Activated T-cell treated with anti-CD3 and anti-CD28 coated beads for 24 hours (primary cell): ENCODE measurements at regions not wholly inside any gene's neighbourhood (a gene's known extent, or its start where the extent isn't known, plus 50 kb on each side); places are given as distances from the start of the nearest gene placed in this dataset.
"Not testable (repeated sequence)": the region's sequence is repeated elsewhere in the genome, so short reads cannot be mapped to it uniquely, and the experiment has no call there.

ENCODE experiments used
- DNase-seq: peaks from one replicate; pipeline ENCODE4 v3.0.0-alpha.2; 2020; ENCODE audit warnings: low read depth

DNA sequence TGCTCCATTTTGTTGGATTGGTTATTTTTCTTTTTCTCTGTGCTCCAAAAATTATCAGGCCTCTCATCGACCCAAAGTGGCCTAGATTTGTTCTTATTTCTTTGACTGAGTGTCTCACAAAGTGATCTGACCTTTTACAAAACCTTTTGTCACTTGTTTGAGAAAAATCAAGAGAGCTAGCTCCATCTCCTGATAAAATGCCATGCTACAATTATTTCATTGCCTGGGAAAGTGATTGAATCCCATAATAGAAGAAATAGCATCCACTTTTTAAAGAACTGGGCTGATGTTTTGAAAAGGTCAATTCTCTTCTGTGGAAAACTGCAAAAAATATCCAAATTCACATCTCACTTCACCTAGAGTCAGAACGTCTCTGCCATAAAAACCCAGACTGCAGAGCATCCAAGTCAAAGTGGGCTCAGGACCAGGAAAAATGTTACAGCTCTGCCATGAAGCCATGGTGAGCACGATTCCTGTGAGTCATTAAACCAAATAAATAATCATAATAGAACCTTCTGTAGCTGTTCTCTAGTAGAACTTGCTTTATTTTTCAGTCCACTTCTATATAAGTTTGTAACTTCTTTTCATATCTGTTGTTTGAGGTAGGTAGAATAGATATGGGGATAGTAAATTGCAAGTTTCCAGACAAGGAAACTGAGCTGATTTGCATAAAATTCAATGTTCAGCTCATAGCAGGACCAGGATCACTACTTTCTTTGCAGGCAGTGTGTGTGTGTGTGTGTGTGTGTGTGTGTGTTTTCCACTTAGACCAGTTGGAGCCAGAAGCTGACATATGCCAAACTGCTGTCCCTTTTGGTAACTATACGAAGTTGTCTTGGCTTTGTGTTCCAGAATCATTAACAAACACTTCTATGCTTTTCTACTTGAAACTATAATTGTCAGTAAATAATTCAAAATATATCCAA is 632.5 kb upstream of the ANKRD30A start:
- DNase-seq: no peak

DNA sequence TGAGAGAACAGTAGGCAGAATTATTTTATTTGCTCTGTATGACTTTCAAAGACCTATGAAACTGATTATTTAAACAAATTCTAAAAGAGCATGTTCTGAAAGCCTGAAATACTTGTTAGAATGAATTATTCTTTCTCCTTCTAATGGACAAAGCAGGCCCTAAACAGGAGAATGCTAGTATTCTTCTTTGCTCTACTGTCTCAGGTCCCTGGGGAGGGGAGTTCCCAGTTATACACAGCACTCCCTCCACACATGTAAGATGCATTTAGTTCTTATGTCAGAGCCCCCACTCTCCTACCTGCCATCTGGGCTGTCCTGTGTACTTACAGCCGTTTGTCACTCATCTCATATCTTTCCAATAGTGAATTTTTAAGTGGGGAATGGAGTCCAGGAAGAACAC is 633.5 kb upstream of the ANKRD30A start:
- no peak for DNase-seq

DNA sequence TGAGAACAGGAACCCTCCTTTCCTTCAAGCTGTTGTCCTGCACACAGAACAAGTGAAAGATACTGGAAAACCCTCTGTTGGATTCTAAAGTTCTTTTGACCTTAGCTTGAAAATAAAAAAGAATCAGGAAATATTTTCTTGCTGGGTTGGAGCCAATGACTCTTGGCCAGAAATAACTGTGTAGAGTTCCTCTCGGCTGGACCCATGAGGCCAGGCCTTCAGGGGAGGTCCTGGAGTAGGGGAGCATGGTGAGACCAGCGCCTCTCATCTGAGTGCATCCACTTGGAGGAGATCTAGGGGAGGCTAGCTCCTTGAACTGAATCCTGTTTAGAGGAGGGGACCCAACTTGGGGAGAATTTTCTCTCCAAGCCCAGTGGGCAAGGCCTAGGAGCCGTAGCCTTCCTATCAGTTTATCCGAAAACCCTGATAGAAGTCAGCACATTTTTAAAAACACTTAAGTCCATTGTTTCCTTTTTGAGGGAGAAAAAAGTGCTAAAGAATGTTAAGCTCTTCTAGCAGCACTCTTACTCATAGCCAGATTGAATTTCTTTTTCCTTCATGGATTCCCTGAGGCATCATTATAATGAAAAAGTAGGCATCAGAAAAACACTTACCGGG is 635.7 kb upstream of the ANKRD30A start:
- DNase-seq: no peak

DNA sequence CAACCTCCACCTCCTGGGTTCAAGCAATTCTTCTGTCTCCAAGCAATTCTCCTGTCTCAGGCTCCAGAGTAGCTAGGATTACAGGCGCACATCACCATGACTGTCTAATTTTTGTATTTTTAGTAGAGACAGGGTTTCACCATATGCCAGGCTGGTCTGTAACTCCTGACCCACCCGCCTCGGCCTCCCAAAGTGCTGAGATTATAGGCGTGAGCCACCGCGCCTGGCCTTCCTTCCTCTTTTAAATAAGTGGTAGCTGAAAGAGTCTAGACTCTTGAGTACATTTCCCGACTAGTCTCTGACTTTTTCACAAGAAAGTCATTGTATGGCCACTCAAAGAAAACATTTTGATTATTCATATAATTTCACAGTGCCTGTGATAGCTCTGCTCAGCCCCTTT is 636.2 kb upstream of the ANKRD30A start:
- DNase-seq: no peak

DNA sequence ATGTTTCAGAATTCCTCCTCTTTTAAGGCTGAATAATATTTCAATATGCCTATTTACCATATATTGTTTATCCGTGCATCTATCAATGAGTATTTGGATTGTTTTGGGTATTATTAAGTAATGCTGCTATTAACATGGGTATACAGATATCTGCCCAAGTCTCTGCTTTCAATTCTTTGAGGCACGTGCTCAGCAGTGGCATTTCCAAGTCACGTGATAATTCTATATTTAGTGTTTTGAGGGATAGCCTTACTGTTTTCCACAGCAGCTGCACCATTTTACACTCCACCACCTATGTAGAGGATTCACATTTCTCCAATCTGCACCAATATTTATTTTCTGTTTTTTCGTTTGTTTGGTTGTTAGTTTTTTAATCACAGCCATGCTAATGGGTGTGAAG is 636.8 kb upstream of the ANKRD30A start:
- no peak for DNase-seq

DNA sequence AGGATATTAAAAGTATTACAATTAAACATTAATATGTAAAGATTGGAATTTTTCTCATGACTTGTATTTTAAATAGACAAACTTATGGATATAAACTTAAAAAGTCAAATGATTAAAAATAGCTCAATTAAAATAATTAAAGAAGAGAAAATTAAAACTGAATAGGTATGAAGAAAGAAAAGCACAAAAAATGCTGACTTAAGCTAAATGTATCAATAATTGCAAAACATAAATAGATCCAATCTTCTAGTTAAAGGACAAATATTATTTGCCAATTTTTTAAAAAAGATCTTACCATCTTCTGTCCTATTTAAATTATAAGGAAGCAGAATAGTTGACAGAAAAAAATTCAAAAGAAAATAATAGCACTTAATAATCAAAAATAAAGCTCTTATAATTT is 646.3 kb upstream of the ANKRD30A start:
- no peak for DNase-seq

DNA sequence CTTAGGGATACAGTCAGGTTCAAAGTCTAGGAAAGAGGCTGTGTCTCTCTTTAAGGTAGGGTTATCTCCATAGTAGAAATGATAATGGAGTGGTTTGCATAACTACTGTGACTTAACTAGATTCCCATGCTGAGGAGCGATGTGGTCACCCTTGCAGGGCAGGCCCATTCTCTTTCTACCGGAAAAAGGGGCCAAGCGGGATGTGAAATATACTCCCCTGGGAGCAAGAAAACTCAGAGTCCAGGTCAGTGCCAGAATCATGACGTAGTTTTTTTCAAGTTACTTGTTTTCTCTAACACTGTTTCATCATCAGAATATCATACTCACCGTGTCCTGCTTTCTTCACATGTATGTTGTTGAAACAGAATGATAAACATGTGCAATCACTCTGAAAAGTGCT is 649.0 kb upstream of the ANKRD30A start:
- DNase-seq: no peak

DNA sequence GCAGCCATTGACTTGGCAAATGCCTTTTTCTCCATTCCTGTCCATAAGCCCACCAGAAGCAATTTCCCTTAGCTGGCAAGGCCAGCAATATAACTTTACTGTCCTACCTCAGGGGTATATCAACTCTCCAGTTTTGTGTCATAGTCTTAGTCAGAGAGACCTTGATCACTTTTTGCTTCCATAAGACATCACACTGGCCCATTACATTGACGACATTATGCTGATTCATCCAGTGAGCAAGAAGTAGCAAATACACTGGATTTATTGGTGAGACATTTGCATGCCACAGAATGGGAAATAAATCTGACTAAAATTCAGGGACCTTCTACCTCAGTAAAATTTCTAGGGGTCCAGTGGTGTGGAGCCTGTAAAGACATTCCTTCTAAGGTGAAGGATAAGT is 649.7 kb upstream of the ANKRD30A start:
- DNase-seq: no peak

DNA sequence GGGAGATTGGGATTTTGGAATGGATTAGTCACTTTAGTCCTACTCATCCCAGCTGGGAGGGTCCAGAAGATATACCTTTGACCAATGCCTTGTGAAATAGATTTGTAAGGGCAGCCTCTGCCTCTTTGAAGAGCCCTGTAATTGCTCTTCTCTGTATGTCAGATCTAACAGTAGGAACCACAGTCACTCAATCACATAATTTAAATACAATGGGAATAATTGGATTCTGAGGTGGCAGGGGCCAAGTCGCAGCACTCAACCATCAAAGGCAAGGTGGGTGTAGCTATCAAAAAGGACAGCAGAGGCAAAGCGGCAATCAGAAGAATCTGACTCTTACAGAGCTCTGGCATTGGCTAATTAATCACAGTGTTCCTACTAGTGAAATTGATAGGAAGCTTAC is 650.9 kb upstream of the ANKRD30A start:
- no peak for DNase-seq

DNA sequence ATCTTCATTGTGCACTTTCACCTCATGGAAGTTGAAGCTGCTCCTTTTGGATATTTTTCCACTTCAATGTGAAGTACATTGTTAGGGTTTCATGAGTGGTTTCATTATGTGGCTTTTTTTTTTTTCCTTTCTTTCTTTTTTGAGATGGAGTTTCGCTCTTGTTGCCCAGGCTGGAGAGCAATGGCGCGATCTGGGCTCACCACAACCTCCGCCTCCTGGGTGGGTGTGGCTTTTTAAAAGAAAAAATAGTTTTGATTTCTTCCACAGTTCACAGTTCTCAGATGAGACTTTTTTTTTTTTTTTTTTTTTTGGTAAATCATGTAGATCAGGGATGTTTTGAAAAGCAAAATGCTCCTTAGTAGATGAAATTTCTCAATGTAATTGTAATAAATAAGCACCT is 652.3 kb upstream of the ANKRD30A start:
- no peak for DNase-seq

DNA sequence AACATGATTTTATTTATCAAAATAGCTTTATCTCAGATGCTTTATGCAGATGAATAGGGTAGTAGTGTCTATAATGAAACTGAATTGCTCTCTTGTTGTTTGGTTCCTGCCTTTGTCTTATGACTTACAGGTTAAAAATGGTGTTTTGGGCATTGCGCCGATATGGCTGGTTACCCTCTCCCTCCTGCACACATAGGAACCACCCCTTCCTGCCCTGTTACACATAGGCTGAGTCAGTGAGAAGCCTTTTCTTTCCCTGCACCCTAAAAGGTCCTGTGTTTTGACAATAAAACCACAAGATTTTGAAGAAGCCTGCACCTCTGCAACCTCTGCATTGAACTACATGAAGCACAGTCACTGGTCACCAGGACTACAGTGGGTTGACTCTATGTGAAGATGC is 655.8 kb upstream of the ANKRD30A start:
- no peak for DNase-seq

DNA sequence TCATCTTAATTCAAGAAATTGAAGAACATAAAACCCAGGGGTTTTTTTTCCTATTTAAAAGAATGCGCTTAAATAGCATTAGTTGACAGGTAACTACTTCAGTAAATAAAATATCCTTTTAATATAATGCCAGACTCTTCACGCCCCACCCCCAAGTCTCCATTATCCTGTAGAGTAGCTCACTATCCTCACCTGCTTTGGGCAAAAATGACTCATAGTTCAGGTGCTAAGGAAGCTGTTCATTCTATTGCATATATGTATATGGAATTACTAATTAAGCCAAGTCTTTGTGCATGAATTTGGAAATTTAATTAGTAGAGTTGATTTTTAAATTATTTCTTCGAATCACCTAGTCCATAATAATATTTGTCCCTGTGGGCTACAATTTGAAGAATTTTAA is 656.8 kb upstream of the ANKRD30A start:
- no peak for DNase-seq

DNA sequence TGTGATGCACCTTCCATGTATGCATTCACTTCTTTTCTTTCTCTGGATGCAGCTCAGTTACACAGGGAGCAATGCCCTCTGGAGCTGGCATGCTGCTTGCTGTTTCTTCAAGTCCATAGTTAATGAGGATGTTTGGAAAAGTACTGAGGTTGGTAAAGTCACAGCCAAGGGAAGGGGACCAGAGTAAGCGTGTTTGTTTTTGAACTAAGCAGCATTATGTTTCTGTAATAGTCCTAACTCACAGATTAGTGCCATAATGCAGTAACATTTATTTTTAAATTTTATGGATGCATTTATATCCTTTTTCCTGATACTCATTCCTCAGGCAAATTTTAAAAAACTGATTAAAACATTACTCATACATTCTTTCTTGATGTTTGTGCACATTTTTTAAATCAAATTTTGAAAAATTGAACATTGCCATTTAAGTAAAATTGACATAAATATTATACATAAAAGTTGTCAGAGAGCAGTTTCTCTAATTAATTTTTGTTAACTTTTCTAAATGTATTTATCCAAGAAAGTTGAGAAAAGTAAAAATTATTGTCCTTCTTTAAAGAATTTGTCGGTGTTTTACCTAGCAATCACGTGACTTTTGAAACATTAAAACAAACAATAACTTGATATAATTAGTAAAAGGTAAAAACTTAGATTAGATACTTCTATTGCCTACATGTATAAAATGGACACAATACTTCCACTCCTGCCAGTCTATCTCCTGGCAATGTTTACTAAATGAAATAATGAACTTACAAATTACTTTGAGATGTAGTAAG is 659.6 kb upstream of the ANKRD30A start:
- no peak for DNase-seq

DNA sequence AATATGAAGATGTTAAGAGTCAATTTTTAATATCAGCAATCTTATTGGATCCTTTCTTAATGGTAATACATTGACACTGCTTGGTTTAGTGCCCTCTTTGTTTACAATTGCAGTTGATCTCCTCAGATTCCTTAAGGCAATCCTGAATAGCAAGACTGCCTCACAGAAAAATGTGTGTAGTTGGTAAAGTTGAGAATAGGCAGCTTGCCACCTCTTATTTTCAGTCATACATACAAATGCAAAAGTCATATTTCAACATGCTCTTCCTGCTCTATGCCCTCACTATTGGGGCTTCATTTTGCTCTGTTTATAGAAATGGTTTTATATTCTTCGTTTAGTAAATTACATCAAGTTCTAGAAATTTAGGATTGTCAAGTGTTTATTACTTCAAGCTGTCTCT is 661.1 kb upstream of the ANKRD30A start:
- no peak for DNase-seq

DNA sequence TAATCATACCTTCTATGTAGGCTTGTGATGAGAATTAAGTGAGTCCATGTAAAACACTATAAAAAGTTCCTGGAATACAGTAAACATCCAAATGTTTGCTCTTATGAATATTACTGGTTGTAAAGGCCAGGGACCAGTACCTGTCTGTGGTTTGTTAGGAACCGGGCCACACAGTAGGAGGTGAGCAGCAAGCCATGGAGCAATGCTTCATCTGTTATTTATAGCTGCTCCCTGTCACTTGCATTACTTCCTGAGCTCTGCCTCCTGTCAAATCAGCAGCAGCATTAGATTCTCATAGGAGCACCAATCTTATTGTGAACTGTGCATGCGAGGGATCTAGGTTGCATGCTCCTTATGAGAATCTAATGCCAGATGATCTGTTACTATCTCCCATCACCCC is 662.0 kb upstream of the ANKRD30A start:
- DNase-seq: no peak

DNA sequence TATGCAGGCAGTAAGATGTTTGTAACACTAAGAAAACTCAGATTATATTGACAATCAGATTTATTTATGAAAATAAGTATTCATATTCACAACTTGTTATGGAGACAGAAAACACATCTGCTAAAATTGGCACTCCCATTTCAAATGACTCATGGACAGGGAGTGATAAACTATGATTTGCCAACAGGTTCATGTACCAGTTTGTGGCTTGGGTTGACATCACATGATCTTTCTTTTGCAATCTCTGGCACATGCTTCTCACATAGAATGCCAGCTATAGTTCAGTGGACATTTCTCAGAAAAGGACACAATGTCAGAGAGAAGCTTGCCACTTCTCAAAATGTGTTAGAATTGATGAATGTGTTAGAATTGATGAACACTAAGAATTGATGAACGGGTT is 663.2 kb upstream of the ANKRD30A start:
- no peak for DNase-seq

DNA sequence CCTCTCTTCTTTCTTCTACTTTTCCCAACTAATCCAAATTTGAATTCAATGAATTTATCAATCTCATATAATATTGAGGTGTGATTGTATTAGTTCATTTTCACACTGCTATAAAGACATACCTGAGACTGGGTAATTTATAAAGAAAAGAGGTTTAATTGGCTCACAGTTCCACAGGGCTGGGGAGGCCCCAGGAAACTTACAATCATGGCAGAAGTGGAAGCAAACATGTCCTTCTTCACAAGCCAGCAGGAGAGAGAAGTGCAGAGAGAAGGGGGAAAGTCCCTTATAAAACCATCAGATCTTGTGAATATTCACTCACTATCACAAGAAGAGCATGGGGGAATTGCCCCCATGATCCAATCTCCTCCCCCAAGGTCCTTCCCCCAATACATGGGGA is 667.0 kb upstream of the ANKRD30A start:
- DNase-seq: not testable (repeated sequence)

DNA sequence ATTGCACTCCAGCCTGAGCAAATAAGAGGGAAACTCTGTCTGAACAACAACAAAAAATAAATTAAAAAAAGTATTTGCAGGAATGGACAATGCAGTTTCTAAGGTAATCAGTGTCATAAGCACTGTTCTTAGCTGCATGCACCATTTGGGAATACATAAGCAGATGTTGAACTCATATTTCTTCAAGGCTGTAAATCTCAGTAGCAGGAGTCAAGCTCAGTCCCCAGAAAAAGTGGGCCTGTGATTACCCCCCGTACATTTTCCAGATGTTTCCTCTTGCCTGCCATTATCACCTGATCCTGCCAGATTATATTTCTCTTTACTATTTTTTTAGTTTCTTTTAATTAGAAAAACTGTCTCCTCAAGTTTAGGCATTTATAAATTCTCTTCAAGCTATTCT is 667.6 kb upstream of the ANKRD30A start:
- DNase-seq: no peak

DNA sequence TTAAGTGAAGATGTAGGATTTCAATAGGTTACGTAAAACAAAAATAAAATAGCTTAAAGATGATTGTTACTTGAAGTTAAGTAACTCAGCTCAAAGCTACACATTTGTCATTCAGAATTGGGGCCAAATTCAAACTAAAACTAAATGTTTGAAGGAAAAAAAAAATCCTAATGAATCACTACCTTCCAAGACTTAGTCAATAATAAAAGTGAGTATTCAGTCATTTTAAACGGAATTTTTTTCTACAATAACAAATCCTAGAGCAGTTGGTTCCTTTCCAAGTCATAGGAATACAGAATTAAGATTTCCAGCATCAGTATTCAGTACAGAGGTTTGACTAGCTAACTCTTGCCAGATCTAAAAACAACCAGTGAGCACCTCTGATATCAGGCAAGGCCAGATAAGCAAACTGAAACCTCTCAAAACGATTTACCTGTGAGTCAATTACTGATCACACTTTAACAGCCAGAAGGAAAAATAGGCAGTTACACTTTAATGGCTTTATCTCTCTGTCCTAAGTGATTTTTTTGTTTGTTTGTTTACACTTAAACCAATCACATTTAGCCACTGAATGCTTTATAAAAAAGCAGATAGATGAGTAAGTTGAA is 669.8 kb upstream of the ANKRD30A start:
- DNase-seq: no peak

DNA sequence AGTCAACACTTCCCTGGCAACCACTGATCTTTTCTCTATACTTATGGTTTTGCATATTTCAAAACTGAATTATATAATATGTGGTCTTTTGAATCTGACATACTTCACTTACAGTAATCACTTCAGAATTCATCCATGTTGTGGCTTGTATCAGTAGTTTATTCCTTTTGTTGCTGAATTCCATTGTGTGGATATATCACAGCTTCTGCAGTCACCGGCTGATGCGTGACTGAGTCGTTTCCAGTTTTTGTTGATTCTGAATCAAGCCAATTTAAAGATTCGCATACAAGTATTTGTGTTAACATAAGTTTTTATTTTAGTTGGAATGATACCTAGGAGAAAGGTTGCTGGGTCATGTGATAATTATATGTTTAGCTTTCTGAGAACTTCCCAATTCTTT is 672.5 kb upstream of the ANKRD30A start:
- no peak for DNase-seq

DNA sequence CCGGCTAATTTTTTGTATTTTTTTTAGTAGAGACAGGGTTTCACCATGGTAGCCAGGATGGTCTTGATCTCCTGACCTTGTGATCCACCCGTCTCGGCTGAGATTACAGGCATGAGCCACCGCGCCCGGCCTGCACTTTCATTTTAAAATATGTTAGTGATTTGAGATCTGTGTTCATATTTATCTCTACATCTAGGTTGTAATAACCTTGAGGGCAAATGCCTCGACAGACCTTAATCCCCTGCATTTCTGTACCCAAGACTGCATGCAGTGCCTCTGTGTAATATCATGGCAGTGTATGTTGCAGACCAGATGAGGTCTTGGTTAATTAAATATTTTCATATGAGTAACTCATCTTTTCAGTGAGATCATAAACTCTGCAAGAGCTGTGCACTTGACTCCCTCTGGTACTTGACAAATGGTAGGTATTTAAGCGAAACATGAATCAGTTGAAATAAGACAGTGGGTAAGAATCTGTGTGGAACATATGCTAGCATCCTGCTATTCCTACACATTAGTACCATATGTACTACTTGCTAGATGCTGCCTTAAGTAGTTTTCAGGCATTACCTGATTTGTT is 673.9 kb upstream of the ANKRD30A start:
- DNase-seq: no peak

DNA sequence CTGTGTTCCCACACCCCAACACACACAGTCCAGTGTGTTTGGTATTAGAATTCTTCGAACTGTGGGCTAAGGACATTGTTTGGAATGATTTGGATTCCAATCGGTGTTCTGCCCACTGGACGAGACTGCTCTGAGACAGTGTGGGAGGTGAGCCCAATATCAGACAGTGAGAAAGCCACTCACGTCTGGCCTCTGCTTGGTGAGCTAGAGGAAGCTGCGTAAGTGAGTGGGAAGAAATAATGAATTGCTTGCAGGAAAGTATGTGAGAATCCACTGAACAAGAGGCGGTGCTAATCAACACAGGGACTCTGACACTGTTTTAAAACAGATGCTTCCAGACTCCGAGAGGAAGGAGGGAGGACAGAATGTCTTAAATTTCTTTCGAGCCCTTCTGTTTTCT is 675.0 kb upstream of the ANKRD30A start:
- no peak for DNase-seq
